GM19025 (cell line): ENCODE measurements at regions not wholly inside any gene's neighbourhood (a gene's known extent, or its start where the extent isn't known, plus 50 kb on each side); places are given as distances from the start of the nearest gene placed in this dataset.
"Not testable (repeated sequence)": the region's sequence is repeated elsewhere in the genome, so short reads cannot be mapped to it uniquely, and the experiment has no call there.

Experiments
- ATAC-seq: cut with Tn5 transposase; IDR thresholded peaks from one replicate; pipeline ENCODE4 v1.9.1; 2021; ENCODE audit warnings: mild to moderate bottlenecking, low read depth, moderate library complexity; ENCODE audit not compliant: unreplicated experiment

DNA sequence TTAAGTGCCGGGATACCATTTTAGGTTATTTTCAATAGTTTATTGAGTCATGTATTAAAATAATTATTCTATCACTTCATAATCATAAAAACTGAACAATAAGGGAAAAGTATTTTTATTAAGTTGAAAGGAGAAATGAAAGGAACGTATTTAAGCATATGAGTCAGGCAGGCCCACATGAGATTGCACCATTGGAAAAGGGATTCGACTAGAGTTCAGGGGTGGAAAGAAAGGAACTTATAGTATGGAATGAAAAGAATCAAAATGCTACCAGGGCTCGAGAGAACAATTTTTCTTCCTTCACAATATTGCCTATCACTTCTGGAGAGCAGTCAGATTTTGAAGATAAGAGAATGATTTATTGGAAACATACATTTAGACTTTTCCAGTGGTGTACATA is 516.5 kb upstream of the NETO1 start:
- no peak for ATAC-seq

GRCh38 chr18:73381699-73382036 is 513.9 kb upstream of the NETO1 start:
- ATAC-seq, result no peak

GRCh38 chr18:73381016-73381698 is 513.4 kb upstream of the NETO1 start:
- ATAC-seq, result no peak

- no peak for ATAC-seq
These were observed 498.9 kb upstream of the NETO1 start for GRCh38 chr18:73366713-73367112.

GRCh38 chr18:73365018-73365417 is 497.2 kb upstream of the NETO1 start:
- ATAC-seq, result no peak

- ATAC-seq, result no peak
These were observed 487.3 kb upstream of the NETO1 start for GRCh38 chr18:73355121-73355520.

DNA sequence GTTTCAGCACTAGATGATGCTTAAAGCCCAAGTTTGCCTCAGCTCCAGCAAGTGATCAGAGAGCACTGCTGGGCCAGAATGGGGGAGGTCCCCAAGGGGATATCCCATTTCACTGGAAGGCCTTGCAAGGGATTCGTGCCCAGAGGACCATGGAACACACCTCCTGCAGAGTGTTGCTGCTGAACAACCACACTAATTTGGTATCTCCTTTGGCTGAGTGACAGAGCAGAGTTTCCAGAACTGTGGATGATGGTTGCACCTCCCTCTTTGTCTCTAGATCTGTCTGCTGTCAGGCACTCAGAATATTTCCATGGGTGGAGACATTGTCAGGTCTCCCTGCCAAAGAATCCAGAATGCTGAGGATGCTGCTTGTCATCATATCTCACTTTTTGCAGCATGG is 484.8 kb upstream of the NETO1 start:
- no peak for ATAC-seq

DNA sequence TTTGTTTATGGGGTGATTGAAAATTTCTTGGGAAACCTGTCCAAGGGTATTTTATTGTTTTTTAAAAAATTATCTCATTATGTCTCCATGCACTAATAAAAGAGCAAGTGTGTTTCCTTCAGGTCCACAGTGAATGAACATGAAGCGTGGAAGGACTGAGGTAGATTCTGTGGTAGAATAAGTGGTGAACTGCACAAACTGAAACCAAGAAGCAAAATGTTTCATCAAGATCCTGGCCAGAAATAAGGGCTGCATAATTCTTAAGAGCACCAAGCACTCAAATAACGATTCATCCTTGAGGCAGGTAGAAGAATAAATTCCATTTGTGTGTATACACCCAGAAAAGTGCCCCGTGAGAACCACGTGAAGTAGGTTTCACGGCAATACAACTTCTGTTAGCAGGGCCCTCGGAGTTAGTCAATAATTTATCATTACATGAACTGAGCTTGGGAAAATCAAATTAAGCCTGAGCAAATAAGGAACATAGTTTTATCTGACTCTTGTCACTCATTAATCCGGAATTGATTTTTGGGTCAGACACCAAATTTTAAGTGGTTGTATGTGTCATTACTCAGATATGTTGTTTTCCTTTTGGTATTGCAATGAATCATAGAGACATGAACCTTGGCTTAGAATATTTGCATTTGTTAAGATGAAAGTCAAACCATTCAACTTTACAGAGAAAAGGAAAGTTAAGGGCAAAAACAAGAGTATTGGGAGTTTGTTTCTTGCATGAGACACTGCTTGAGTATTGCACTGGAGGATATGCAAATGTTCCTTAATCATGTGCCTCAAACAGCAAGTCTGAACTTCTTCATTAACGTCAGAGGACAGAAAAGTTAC is 472.6 kb upstream of the NETO1 start:
- ATAC-seq, result no peak

GRCh38 chr18:73331212-73331772 is 463.5 kb upstream of the NETO1 start:
- no peak for ATAC-seq

DNA sequence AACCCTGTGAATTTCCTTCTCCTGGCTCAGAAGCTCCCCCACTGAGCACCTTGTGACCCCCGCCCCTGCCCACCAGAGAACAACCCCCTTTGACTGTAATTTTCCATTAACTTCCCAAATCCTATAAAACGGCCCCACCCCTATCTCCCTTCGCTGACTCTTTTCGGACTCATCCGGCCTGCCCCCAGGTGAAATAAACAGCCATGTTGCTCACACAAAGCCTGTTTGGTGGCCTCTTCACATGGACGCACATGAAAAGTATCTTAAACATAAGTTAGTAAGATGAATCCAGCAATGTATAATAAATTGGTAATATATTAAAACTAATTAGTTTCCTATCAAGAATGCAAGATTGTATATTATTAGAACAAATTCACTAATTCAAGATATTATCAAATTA is 462.3 kb upstream of the NETO1 start:
- ATAC-seq, result not testable (repeated sequence)

DNA sequence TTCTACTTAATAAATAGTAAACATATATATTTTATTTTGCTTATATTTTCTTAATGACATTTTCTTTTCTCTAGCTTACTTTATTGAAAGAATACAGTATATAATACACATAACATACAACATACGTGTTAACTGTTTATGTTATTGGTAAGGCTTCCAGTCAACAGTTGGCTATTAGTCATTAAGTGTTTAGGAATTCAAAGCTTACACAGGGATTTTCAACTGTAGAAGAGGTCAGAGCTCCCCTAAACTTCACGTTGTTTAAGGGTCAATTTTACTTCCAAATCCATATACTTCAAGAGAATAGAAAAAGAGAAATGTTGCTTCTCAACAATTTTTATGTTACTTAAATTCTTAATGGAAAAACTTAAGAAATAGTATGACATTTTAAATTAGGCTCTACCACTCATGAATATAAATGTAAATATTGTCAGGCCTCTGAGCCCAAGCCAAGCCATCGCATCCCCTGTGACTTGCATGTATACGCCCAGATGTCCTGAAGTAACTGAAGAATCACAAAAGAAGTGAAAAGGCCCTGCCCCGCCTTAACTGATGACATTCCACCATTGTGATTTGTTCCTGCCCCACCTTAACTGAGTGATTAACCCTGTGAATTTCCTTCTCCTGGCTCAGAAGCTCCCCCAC is 456.5 kb upstream of the NETO1 start:
- not testable (repeated sequence) for ATAC-seq

DNA sequence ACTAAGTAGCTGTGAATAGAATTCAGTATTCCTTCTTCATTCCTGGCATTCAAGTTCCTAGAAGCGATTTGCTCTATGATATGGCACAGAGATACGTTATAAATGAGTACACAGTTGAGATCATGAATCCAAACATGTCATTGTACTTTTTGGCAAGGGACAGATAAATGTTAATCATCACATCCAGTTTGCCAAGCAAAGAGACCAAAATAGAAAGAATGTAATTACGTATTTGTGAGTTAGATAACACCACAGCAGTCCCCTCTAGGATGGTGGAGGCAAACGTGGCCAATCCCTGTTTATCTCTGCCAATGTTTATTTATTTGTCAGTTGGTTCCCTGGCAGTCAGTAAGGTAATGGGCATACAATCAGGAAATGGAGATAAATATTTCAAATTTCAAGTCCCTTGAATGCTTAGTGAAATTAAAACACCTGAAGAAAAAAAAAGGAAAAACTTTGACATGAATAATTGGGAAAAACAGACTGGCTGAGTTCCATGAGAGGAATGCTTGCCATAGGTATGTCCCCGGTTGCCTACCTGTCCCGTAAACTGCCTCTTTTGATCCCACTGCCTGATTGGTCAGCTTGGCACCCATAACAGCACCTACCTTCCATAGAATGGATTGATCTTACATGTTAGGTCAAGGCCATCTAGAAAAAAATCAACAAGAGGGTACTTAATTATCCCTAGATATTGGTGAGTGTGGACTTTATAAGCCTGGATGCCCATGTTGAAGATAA is 451.1 kb upstream of the NETO1 start:
- no peak for ATAC-seq

DNA sequence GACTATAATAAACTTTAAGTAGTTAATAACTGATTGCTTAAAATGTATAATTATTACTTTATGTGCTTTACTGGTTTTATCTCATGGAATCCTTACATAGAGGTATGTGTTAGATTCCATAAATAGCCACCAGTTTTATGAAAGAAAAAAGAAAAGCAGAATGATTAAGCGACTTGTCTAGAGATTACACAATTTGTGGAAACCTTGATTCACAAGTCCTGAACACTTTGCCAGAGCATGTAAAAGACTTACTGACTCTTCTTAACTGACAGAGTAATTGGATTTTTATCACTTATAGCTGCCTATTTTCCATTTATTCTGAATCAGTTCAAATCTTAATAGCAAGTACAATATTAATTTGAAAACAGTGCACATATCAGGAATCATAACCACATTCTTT is 448.7 kb upstream of the NETO1 start:
- ATAC-seq, result no peak

GRCh38 chr18:73315381-73315780 is 447.6 kb upstream of the NETO1 start:
- no peak for ATAC-seq

DNA sequence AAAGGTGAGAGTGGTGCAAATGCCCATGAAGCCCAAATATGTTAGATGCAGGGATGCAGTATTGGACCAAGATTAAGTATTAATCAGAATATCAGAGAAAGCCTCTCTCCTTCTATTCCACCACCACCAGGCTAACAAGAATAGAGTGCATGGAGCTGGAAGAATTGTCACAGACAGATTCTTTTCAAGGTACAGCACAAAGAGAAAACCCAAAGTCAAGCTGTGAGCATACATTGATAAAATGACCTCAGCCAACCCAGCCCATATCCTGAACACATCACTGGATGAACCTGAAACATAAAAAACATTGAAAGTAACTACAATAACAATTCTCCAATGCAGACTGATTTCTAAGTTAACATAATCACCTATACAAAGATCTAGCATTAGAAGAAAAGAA is 445.7 kb upstream of the NETO1 start:
- ATAC-seq, result no peak

DNA sequence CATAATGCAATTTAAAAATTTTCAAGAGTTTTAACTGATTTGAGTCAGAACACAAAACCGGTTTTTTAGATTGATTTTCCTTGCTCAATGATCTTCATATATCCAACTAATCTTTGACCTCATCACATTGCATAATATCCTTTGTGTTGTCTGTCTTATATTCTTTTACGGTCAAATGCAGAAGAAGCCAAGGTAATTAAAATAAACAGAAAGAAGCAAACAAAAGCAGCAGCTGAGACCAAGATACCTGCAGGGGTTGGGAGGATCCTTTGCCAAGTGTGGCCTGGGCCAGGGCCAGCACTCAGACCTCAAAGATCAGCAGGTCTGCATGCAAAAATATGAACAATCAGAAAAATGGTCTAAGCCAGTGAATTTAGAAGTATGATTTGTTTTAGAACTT is 428.9 kb upstream of the NETO1 start:
- ATAC-seq, result no peak

DNA sequence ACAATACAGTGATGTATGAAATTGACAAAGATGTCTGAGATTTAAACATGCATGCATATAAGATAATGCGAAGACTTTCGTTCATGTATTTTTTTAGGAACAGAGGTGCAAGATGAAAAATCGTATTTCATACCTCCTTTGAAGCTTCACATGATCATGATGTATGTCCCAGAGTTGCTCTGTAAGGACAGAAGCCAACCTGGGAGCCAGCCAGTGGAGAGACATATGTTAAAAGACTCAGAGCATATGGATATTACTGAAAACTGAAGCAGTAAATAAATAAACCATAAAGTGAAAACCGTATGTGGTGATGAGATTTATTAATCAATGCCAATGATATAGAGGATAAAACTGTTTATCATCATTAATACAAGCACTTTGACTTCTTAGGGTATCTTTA is 424.4 kb upstream of the NETO1 start:
- no peak for ATAC-seq

DNA sequence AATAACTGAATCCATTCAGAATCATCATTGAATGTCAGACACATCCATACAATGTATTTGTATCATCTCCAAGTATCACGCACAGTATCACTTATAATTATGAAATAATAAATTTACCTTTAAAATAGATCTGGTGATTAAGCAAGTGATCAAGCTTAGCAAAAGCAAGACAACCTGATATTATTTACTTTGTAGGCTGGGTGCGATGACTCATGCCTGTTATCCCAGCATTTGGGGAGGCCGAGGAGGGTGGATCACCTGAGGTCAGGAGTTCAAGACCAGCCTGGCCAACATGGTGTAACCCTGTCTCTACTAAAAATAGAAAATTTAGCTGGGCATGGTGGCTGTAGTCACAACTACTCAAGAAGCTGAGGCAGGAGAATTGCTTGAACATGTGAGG is 421.0 kb upstream of the NETO1 start:
- ATAC-seq, result no peak

DNA sequence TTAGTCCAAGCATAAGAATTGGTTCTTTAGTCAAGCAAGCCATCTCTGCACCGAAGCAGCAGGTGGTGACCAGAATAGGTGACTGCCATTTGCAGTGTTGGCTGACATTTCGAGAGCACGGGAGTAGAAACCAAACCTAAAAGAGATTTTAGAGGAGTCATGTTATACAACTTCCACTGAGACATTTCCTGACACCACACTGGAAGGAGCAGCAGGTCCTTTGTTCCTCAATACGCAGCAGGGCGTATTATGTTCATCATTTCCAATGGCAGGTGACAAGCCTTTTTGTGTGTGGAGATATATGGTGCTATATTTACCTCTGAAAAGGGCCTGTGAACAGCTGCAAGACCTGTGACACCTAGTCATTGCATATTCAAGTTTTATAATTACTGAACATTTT is 418.8 kb upstream of the NETO1 start:
- ATAC-seq, result no peak

DNA sequence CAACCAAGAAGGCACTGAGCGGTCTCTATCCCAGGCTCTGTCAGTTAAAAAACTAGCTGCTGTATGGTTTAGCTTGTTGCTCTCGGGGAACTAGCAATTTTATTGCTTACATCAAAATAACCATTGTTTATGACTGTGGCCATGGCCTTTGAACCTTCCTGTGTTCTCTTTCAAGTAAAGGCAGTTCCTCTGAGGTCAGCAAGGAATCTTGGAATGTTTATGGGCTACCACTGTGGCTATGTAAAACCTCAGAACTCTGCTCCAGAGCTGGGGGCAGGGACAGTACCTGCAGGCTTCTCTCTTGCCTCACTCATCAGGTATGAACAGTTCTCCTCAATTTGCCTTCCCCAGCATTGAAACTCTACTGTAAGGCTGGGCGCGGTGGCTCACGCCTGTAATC is 416.0 kb upstream of the NETO1 start:
- ATAC-seq, result no peak

GRCh38 chr18:73283032-73283431 is 415.2 kb upstream of the NETO1 start:
- ATAC-seq, result no peak
